DOHH2 (cell line): ENCODE measurements at regions not wholly inside any gene's neighbourhood (a gene's known extent, or its start where the extent isn't known, plus 50 kb on each side); places are given as distances from the start of the nearest gene placed in this dataset.

Experiments used
- EZH2phosphoT487 ChIP-seq: fragments of 200-600 bp; sonication (generic); IDR thresholded peaks from 2 replicates; pipeline ENCODE4 v1.6.1; 2017; ENCODE audit warnings: borderline replicate concordance, mild to moderate bottlenecking, antibody characterized with exemption, low read length, moderate library complexity, mixed read lengths
- TF ChIP-seq, protein P1 (sequence below): fragments of 200-600 bp; sonication (generic); IDR thresholded peaks from one replicate; pipeline ENCODE4 v1.5.1; 2014; ENCODE audit warnings: antibody characterized with exemption, mild to moderate bottlenecking, low read depth, low read length; ENCODE audit not compliant: poor library complexity, severe bottlenecking

DNA sequence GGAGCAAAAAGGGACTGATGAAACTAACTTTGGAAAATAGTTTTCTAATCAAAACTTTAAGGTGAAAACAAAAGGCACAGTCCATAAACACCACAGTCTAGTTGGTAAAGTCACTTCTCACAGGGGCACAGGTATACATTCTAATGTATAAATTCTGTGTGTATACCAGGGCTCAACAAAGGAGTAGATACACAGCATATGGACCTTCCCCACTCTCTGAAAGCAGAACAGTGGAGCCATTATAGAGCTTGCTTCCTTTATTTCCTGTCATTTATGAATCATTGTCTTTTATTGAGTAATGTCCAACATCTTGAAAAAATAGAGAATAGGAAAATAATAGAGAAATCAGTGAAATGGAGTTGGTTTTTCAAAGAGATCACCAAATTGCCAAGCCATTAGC lies 746.5 kb upstream of the CHRM3 start:
- TF ChIP-seq, protein P1, sequence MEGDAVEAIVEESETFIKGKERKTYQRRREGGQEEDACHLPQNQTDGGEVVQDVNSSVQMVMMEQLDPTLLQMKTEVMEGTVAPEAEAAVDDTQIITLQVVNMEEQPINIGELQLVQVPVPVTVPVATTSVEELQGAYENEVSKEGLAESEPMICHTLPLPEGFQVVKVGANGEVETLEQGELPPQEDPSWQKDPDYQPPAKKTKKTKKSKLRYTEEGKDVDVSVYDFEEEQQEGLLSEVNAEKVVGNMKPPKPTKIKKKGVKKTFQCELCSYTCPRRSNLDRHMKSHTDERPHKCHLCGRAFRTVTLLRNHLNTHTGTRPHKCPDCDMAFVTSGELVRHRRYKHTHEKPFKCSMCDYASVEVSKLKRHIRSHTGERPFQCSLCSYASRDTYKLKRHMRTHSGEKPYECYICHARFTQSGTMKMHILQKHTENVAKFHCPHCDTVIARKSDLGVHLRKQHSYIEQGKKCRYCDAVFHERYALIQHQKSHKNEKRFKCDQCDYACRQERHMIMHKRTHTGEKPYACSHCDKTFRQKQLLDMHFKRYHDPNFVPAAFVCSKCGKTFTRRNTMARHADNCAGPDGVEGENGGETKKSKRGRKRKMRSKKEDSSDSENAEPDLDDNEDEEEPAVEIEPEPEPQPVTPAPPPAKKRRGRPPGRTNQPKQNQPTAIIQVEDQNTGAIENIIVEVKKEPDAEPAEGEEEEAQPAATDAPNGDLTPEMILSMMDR = no peak
- TF ChIP-seq EZH2phosphoT487 = no peak
